ENCODE measurements at regions not wholly inside any gene's neighbourhood (a gene's known extent, or its start where the extent isn't known, plus 50 kb on each side); places are given as distances from the start of the nearest gene placed in this dataset.

GRCh38 chr7:52146871-52147634, 830.4 kb upstream of the COBL start:
- intact Hi-C loops (cut with DNase I), result no loop called here
- Histone ChIP-seq H3K36me3 (no peaks in the 10 kb centered on the region), H3K4me3 (no peak overlapping the region), H3K4me1 (ENCODE audit: insufficient read depth) (no peaks in the 10 kb centered on the region), H3K27me3 (no peaks in the 10 kb centered on the region), H3K9me3 (no peaks in the 10 kb centered on the region), H3K27ac (no peak overlapping the region)
- no peak for DNase-seq
- 32 to 41% (median 40%) methylated on average over 6 of the region's 6 CpGs for WGBS, 3 donors
- TF ChIP-seq CTCF (IDR thresholded peaks at IDR 0.05), result no peak
- TF ChIP-seq EP300 (IDR thresholded peaks at IDR 0.05), result no peak
- TF ChIP-seq POLR2A (IDR thresholded peaks at IDR 0.05), result no peak

GRCh38 chr7:52143219-52143618, 826.6 kb upstream of the COBL start:
- no peaks in the 10 kb centered on the region for H3K9me3 ChIP-seq
- no peak for DNase-seq
- WGBS, 3 donors, result 71 to 77% (median 72%) methylated on average over 4 of the region's 4 CpGs

GRCh38 chr7:52140851-52141250, 824.2 kb upstream of the COBL start:
- Histone ChIP-seq H3K36me3 (no peaks in the 10 kb centered on the region), H3K27ac (no peak overlapping the region), H3K4me3 (no peak overlapping the region), H3K27me3 (no peaks in the 10 kb centered on the region), H3K9me3 (no peaks in the 10 kb centered on the region), H3K4me1 (ENCODE audit: insufficient read depth) (no peaks in the 10 kb centered on the region)
- no peak for DNase-seq
- intact Hi-C loops (cut with DNase I), result no loop called here
- 73 to 87% (median 84%) methylated on average over 4 of the region's 4 CpGs for WGBS, 3 donors
- no peak for TF ChIP-seq CTCF (IDR thresholded peaks at IDR 0.05)
- TF ChIP-seq EP300 (IDR thresholded peaks at IDR 0.05), result no peak
- no peak for TF ChIP-seq POLR2A (IDR thresholded peaks at IDR 0.05)

More at GRCh38 chr7:52143219-52143618, 826.6 kb upstream of the COBL start:
- no peaks in the 10 kb centered on the region for H3K27me3 ChIP-seq
- no peak overlapping the region for H3K27ac ChIP-seq
- no peaks in the 10 kb centered on the region for H3K36me3 ChIP-seq
- H3K4me3 ChIP-seq, result no peak overlapping the region
- no peak for TF ChIP-seq POLR2A (IDR thresholded peaks at IDR 0.05)
- intact Hi-C loops (cut with DNase I), result no loop called here
- H3K4me1 ChIP-seq (ENCODE audit: insufficient read depth), result no peaks in the 10 kb centered on the region

- H3K9me3 ChIP-seq, result no peaks in the 10 kb centered on the region
- DNase-seq, result no peak
- no peaks in the 10 kb centered on the region for H3K27me3 ChIP-seq
- no peak for TF ChIP-seq EP300 (IDR thresholded peaks at IDR 0.05)
- TF ChIP-seq POLR2A (IDR thresholded peaks at IDR 0.05), result no peak
- no peak for TF ChIP-seq CTCF (IDR thresholded peaks at IDR 0.05)
- intact Hi-C loops (cut with DNase I), result no loop called here
- H3K36me3 ChIP-seq, result no peaks in the 10 kb centered on the region
- H3K4me1 ChIP-seq (ENCODE audit: insufficient read depth), result no peaks in the 10 kb centered on the region
- no peak overlapping the region for H3K4me3 ChIP-seq
- H3K27ac ChIP-seq, result no peak overlapping the region
Observed at GRCh38 chr7:52135403-52135802, 818.8 kb upstream of the COBL start.

GRCh38 chr7:52129278-52129677, 812.7 kb upstream of the COBL start:
- H3K27ac ChIP-seq, result no peak overlapping the region
- no peaks in the 10 kb centered on the region for H3K27me3 ChIP-seq
- H3K9me3 ChIP-seq, result no peaks in the 10 kb centered on the region
- H3K4me1 ChIP-seq (ENCODE audit: insufficient read depth), result no peaks in the 10 kb centered on the region
- intact Hi-C loops (cut with DNase I), result no loop called here
- 74 to 77% (median 76%) methylated on average over 3 of the region's 3 CpGs for WGBS, 3 donors
- H3K36me3 ChIP-seq, result no peaks in the 10 kb centered on the region
- no peak for DNase-seq
- H3K4me3 ChIP-seq, result no peak overlapping the region
- TF ChIP-seq CTCF (IDR thresholded peaks at IDR 0.05), result no peak
